BE2C (cell line): ENCODE measurements at regions not wholly inside any gene's neighbourhood (a gene's known extent, or its start where the extent isn't known, plus 50 kb on each side); places are given as distances from the start of the nearest gene placed in this dataset.

Experiments used
- DNase-seq: peaks from one replicate; pipeline ENCODE4 v3.0.0-alpha.2; 2020
- H3K27me3 ChIP-seq: fragments of 250-450 bp; sonication (Bioruptor Pico); 2 replicates; pipeline ENCODE4 v1.5.1; 2020; ENCODE audit warnings: mild to moderate bottlenecking
- H3K36me3 ChIP-seq: fragments of 250-450 bp; sonication (Bioruptor Pico); 2 replicates; pipeline ENCODE4 v1.5.1; 2020; ENCODE audit warnings: mild to moderate bottlenecking
- H3K4me1 ChIP-seq: fragments of 250-450 bp; sonication (Bioruptor Pico); 2 replicates; pipeline ENCODE4 v1.5.1; 2020
- H3K4me3 ChIP-seq: 2 replicates; pipeline ENCODE4 v1.5.1; 2011; ENCODE audit warnings: low read depth, low read length
- H3K9me3 ChIP-seq: fragments of 250-450 bp; sonication (Bioruptor Pico); 2 replicates; pipeline ENCODE4 v1.5.1; 2020
- TF ChIP-seq, protein P1 (sequence below): IDR thresholded peaks from 2 replicates; pipeline ENCODE4 v1.5.1; 2012; ENCODE audit warnings: mild to moderate bottlenecking, low read depth, low read length

DNA sequence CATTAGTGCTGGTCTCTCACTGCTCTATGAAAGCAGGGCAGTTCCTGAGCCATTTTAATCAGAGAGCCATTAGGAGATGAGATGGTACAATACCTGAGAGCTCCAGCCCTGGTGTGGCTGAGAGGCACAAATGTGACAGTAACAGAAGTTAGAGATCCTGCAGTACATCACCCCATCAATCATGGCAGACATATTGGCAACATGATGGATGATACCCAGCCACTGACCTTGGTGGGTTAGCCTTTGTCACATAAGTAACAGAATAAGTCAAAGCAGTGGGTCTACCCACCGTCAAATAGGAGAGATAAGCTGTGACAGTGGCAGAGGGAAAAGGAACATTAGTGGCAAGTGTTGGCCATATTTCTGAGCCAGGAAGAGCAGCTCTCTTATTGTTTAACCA is 53.3 kb upstream of the NXPH1 start:
- DNase-seq, result no peak
- H3K9me3 ChIP-seq, result no peaks in the 10 kb centered on the region
- H3K4me1 ChIP-seq, result peaks cover 21% of the 10 kb centered on the region
- H3K36me3 ChIP-seq, result no peaks in the 10 kb centered on the region
- TF ChIP-seq, protein P1, sequence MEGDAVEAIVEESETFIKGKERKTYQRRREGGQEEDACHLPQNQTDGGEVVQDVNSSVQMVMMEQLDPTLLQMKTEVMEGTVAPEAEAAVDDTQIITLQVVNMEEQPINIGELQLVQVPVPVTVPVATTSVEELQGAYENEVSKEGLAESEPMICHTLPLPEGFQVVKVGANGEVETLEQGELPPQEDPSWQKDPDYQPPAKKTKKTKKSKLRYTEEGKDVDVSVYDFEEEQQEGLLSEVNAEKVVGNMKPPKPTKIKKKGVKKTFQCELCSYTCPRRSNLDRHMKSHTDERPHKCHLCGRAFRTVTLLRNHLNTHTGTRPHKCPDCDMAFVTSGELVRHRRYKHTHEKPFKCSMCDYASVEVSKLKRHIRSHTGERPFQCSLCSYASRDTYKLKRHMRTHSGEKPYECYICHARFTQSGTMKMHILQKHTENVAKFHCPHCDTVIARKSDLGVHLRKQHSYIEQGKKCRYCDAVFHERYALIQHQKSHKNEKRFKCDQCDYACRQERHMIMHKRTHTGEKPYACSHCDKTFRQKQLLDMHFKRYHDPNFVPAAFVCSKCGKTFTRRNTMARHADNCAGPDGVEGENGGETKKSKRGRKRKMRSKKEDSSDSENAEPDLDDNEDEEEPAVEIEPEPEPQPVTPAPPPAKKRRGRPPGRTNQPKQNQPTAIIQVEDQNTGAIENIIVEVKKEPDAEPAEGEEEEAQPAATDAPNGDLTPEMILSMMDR, result no peak
- no peaks in the 10 kb centered on the region for H3K27me3 ChIP-seq
- H3K4me3 ChIP-seq, result no peak overlapping the region

DNA sequence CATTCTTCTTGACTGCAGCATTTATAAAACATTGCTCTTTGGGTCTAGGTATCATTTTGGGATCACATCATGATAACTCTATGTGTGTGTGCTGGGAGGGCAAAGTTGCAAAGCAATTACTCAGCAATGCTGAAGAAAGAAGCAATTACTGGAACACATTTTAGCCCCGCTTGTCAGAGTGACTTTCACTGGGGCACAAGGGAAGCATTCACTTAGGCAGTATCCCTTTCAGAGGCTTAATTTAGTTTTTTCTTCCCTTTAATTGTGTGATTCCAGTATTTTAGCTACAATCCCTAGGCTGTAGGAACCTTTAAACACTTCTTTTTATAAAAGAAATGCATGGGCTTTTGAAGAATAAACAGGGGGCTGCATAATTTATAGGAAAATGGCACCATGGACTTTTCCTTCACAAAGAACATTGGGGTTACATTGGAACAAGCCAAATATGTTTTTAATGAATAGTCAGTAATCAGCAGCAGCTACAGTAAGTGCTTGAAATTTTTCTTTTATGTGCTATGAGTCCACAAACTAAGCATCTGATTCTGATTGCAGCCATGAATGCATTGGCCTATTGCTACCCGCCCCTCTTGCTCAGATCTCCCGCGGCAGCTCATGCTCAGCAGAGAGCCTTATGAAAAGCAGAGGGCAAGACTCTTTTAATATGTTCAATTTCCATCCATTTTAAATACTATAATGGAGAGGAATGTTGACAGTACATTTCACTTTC is 51.2 kb upstream of the NXPH1 start:
- Histone ChIP-seq H3K27me3 (no peaks in the 10 kb centered on the region), H3K4me3 (no peak overlapping the region), H3K4me1 (peaks cover 16% of the 10 kb centered on the region), H3K36me3 (no peaks in the 10 kb centered on the region), H3K9me3 (no peaks in the 10 kb centered on the region)
- no peak for DNase-seq
- TF ChIP-seq, protein P1, result no peak
